B cell (primary cell): ENCODE measurements at regions not wholly inside any gene's neighbourhood (a gene's known extent, or its start where the extent isn't known, plus 50 kb on each side); places are given as distances from the start of the nearest gene placed in this dataset.

Experiments
- CTCF ChIP-seq: fragments of 200-600 bp; IDR thresholded peaks from one replicate; pipeline ENCODE4 v1.8.0; 2022; ENCODE audit warnings: antibody characterized with exemption, mild to moderate bottlenecking
- EZH2 ChIP-seq: IDR thresholded peaks from 2 replicates; pipeline ENCODE4 v1.6.1; 2012; ENCODE audit warnings: borderline replicate concordance, low read depth, mild to moderate bottlenecking, moderate library complexity, low read length; ENCODE audit not compliant: insufficient read depth, poor library complexity, severe bottlenecking

GRCh38 chr17:72205357-72205756 is 84.5 kb downstream of the SOX9 start:
- TF ChIP-seq CTCF (no peak), EZH2 (no peak)
